Gastrocnemius medialis (tissue), 4 donors: ENCODE measurements at regions not wholly inside any gene's neighbourhood (a gene's known extent, or its start where the extent isn't known, plus 50 kb on each side); places are given as distances from the start of the nearest gene placed in this dataset.

ENCODE experiments used
- CTCF ChIP-seq, 5 experiments: fragments of 450-650 bp in 3 of 5; fragments of 200-600 bp in 2 of 5; sonication (generic) in 2 of 5; IDR thresholded peaks in 4 of 5; conservative IDR thresholded peaks in 1 of 5; 1 replicate in 4 of 5; 2 replicates in 1 of 5; pipeline ENCODE4 v1.5.1; 2016 to 2019; ENCODE audit warnings: antibody characterized with exemption in 5 of 5, mild to moderate bottlenecking in 3 of 5, moderate library complexity in 3 of 5
- POLR2A ChIP-seq, 2 donors: fragments of 450-650 bp; IDR thresholded peaks; one replicate each; pipeline ENCODE4 v1.6.1; 2017; ENCODE audit warnings: antibody characterized with exemption in 2 of 2, mild to moderate bottlenecking in 2 of 2, moderate library complexity in 2 of 2

- TF ChIP-seq CTCF (IDR thresholded peaks at IDR 0.05 in 4 of 5, conservative IDR thresholded peaks at IDR 0.05 in 1 of 5) (no peak), POLR2A (IDR thresholded peaks at IDR 0.05) (no peak)
These were observed 60.9 kb upstream of the FAM20A start for GRCh38 chr17:68662037-68662432.
